Stimulated activated CD8-positive, alpha-beta memory T cell treated with anti-CD3 and anti-CD28 coated beads, Interleukin-2, amount 100 ng/mL, for 1 hour (primary cell): ENCODE measurements at regions not wholly inside any gene's neighbourhood (a gene's known extent, or its start where the extent isn't known, plus 50 kb on each side); places are given as distances from the start of the nearest gene placed in this dataset.
"Not testable (repeated sequence)": the region's sequence is repeated elsewhere in the genome, so short reads cannot be mapped to it uniquely, and the experiment has no call there.

Experiments
- DNase-seq, 2 donors: peaks; one replicate each; pipeline ENCODE4 v3.0.0-alpha.2; 2020; ENCODE audit warnings: low read depth in 2 of 2

DNA sequence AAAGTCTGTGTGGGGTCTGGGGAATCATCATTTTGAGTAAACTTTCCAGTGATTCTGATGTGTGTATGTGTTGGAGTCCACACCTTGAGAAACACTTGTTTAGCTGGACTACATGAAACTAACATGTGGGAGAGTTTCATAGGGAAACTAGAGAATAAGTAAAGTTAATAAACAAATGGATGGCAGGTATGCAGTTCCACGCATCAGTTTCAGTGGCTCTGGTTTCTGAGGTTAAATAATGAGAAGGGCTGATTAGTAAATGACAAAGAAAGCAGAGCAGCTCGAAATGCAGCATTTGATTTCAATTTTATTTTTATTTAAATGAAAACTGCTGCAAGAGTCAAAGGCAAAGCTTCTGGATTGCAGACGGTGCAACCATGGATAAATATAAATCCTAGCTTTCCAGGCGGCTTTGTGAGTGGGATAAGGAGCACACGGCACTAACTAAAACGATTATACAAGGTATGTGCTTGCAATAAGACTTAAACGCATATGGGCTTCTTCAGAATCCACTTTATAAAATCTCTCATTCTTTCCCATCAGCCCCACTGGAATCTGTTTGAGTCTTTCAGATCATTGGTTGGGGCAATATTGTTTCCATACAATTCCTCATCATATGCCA, 310.7 kb downstream of the PLPP3 start:
- DNase-seq = no peak

GRCh38 chr1:56267611-56268010, 311.8 kb downstream of the PLPP3 start:
- no peak for DNase-seq

DNA sequence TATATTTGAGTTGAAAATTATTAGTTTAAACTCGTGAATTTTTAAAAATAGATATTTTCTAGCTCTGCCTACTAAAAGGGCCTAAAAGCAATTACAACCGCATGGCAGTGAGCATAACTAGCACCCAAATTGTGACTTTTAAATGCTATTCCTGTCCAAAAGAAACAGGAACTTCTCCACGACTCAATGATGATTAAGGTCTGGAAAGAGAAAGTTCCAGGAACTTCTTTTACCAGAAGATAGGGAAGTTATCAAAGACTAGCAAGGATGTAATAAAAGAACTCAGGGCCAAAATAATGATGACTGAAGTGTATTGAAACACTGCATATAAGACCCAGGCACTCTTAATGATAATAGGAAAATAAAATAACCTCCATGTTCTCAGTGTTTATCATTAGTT, 313.0 kb downstream of the PLPP3 start:
- no peak for DNase-seq

GRCh38 chr1:56265216-56265615, 314.1 kb downstream of the PLPP3 start:
- no peak for DNase-seq

GRCh38 chr1:56263908-56264307, 315.5 kb downstream of the PLPP3 start:
- DNase-seq = no peak

DNA sequence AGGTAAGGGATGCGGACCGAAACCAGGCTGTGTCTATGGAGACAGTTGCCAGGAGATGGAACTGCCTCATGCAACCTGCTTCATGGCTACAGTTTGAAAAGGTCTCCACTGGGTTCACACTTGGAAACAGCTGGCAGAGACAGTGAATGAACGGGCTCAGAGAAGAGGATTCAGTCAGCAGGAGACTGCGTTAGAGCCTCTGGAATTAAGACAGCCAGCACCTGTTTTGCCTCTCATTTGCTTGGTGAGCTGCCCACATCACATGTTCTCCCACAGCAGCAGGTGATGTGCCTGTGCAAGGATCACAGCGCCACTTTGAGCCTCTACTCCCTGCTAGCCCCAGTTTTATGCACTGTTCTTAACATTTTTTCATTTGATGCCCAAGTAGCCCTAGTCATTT, 321.0 kb downstream of the PLPP3 start:
- no peak for DNase-seq

DNA sequence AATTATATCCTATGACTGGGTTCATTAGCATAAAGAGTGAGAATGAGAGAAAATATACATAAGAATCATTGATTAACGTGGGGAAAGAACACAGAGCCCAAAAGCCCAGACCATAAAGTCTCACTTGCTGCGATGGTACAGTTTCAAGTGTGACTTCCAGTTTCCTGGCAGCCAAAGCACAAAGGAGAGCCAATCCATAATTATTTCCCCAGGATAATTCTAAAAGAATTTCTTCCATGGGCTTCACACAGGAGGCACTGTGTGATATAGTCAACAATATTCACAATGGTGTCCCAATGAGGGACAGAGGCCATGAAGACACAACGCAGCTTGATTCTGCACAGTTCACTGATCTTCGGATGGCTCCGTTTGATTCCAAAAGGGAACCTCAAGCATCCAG, 321.6 kb downstream of the PLPP3 start:
- no peak for DNase-seq

- DNase-seq = no peak
Observed at GRCh38 chr1:56256153-56257000, 323.0 kb downstream of the PLPP3 start.

DNA sequence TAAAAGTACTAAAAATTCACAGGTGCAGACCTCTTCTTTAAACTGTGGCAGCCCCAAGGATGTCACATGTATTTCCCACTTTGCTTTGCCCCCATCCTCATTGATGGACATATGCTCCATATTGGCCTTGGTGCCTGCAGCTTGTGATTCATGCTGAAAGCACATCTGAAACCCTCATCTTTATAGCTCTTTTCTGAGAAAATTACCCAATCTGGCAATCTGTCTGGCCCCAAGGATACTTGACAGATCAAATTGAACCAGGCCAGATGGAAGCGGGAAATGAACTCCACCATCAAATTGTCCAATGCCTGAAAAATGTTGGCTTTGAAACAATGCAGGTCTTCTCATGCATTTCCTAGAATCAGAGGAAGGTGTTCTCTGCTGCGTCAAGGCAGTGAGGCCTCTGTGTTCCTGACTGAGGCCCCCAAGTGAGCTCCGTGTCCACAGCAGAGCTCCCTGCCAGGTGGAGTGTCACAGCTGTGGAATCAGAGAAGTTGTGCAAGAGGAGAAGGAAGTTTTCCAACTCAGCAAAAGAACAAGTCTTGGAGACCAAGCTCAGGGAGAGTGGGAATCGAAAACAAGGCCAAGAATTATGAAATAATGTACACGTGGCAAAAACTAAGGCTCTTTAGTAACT, 323.7 kb downstream of the PLPP3 start:
- DNase-seq = no peak

DNA sequence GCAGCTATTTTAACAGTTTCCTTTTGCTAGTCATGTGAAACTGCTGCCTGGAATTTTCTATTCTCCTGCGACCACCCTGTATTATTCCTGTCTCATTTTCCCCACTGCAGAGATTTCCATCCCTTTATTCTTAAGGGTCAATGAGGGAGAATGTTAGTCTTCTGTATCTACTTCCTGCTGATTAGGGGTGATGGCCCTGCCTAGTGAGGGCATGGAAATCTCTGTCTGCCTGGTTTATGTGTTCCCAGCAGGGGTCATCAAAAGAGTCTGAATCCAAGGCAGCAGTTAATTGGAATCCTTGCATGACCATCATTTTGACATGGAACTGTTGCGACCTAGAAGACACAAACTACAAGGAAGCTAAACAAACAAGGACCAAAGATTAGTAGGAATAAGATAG, 325.2 kb downstream of the PLPP3 start:
- DNase-seq = no peak

DNA sequence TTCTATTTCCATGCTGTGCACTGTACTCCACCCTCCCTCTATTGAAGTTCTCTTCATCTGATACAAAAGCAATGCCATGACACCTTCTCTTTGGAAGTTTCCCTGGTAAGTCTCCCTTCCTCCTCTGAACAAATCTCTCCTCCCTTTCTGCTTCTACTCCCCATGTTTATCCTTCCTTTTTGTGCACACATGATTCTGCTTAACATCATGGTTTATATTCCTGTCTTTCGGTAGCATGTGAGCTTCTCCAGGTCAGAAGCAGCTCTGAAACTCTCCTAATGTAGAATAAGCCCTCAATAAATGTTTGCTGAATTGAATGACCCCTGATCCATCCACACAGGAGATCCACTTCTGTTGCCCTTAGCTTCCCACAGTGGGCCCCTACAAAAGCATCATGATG, 328.6 kb downstream of the PLPP3 start:
- DNase-seq = no peak

GRCh38 chr1:56249234-56249633, 330.1 kb downstream of the PLPP3 start:
- no peak for DNase-seq

- DNase-seq = no peak
Observed at GRCh38 chr1:56248138-56248537, 331.2 kb downstream of the PLPP3 start.

GRCh38 chr1:56246726-56247125, 332.6 kb downstream of the PLPP3 start:
- not testable (repeated sequence) for DNase-seq

GRCh38 chr1:56240400-56240799, 339.0 kb downstream of the PLPP3 start:
- no peak for DNase-seq

- DNase-seq = no peak
Observed at GRCh38 chr1:56237491-56238064, 341.8 kb downstream of the PLPP3 start.

DNA sequence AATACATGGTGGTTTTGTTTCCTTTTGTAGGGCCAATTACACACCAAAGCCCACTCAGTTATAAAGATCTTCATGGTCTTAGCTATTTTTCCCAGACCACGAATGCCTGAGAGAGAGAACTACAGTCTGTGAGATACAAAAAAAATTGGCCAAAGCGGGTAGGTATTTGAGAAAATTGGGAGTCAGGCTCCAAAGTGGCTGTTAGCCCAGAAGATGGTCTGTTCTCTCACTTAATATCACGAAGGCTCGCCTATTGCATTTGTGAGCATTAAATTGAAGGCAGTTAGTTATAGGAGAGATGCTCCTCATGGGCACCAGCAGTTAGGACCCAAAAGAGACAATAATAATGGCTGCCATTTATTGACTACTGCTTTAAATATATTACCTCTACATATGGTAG, 342.7 kb downstream of the PLPP3 start:
- DNase-seq = no peak

GRCh38 chr1:56235909-56236510, 343.4 kb downstream of the PLPP3 start:
- no peak for DNase-seq

DNA sequence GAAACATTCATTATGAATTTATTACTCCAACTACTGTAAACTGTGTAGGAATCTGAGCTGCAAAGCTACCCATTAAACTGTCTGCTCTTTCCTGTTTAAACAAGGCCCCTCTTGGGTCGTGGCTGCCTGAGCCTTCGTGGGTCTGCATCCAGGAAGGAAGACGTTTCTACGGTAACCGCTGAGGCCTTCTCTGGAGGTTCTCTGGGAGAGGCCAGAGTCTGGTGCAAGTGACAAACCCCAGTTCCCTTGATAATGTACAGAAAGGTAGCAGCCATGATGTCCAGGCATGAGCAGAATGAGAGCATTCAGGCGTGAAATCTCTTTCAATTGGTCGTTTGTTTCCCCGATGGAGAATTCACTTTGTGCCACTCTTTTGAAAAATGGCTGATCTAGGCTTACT, 350.2 kb downstream of the PLPP3 start:
- DNase-seq = no peak

GRCh38 chr1:56227886-56228285, 351.5 kb downstream of the PLPP3 start:
- DNase-seq = no peak

DNA sequence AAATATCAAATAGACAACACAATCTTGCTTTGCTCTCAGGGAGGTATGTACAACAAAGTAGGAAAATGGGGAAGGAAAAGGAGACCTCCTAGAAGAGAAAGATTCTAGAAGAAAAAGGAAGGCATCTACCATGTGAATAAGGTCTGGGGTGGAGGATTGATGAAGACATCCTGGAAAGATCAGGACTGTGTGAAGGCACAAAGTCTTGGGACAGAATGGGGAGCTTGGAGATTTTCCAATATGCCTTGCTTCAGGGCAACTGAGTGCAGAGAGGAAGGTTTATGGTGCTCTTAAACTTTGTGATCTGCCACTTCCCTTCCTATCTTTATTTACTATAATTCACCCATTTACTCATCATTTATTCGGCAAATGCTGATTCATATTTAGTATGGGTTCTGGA, 352.0 kb downstream of the PLPP3 start:
- DNase-seq = no peak
